ENCODE measurements at regions not wholly inside any gene's neighbourhood (a gene's known extent, or its start where the extent isn't known, plus 50 kb on each side); places are given as distances from the start of the nearest gene placed in this dataset.

- Histone ChIP-seq H3K4me1 (no peaks in the 10 kb centered on the region), H3K27me3 (no peaks in the 10 kb centered on the region), H3K4me3 (no peak overlapping the region), H3K9me3 (no peaks in the 10 kb centered on the region), H3K27ac (no peak overlapping the region), H3K36me3 (no peaks in the 10 kb centered on the region)
- intact Hi-C loops (cut with DNase I; ENCODE audit: low total_unique reads): no loop called here
- no peak for TF ChIP-seq CTCF (IDR thresholded peaks at IDR 0.05)
- DNase-seq: no peak
These were observed 329.4 kb upstream of the MAN1A1 start for GRCh38 chr6:119678961-119679360.

- intact Hi-C loops (cut with DNase I; ENCODE audit: low total_unique reads): no loop called here
- Histone ChIP-seq H3K27me3 (no peaks in the 10 kb centered on the region), H3K9me3 (no peaks in the 10 kb centered on the region), H3K4me1 (no peaks in the 10 kb centered on the region), H3K36me3 (no peaks in the 10 kb centered on the region), H3K27ac (no peak overlapping the region), H3K4me3 (no peak overlapping the region)
- no peak for DNase-seq
- no peak for TF ChIP-seq CTCF (IDR thresholded peaks at IDR 0.05)
These were observed 327.8 kb upstream of the MAN1A1 start for GRCh38 chr6:119677384-119677783.

- H3K27ac ChIP-seq: no peak overlapping the region
- no peak for TF ChIP-seq CTCF (IDR thresholded peaks at IDR 0.05)
- no peaks in the 10 kb centered on the region for H3K36me3 ChIP-seq
- intact Hi-C loops (cut with DNase I; ENCODE audit: low total_unique reads): no loop called here
- H3K4me3 ChIP-seq: no peak overlapping the region
- no peak for DNase-seq
- no peaks in the 10 kb centered on the region for H3K9me3 ChIP-seq
- H3K27me3 ChIP-seq: no peaks in the 10 kb centered on the region
- no peaks in the 10 kb centered on the region for H3K4me1 ChIP-seq
These were observed 327.4 kb upstream of the MAN1A1 start for GRCh38 chr6:119676961-119677360.

GRCh38 chr6:119676230-119676629 is 326.7 kb upstream of the MAN1A1 start:
- intact Hi-C loops (cut with DNase I; ENCODE audit: low total_unique reads): no loop called here
- no peak for DNase-seq
- Histone ChIP-seq H3K27ac (no peak overlapping the region), H3K36me3 (no peaks in the 10 kb centered on the region), H3K27me3 (no peaks in the 10 kb centered on the region), H3K9me3 (no peaks in the 10 kb centered on the region), H3K4me1 (no peaks in the 10 kb centered on the region), H3K4me3 (no peak overlapping the region)
- no peak for TF ChIP-seq CTCF (IDR thresholded peaks at IDR 0.05)

- no peaks in the 10 kb centered on the region for H3K4me1 ChIP-seq
- TF ChIP-seq CTCF (IDR thresholded peaks at IDR 0.05): no peak
- H3K27me3 ChIP-seq: no peaks in the 10 kb centered on the region
- no peak overlapping the region for H3K4me3 ChIP-seq
- no peak for DNase-seq
- intact Hi-C loops (cut with DNase I; ENCODE audit: low total_unique reads): no loop called here
- no peak overlapping the region for H3K27ac ChIP-seq
- no peaks in the 10 kb centered on the region for H3K36me3 ChIP-seq
- no peaks in the 10 kb centered on the region for H3K9me3 ChIP-seq
These were observed 324.2 kb upstream of the MAN1A1 start for GRCh38 chr6:119673741-119674140.

GRCh38 chr6:119672725-119673124 is 323.2 kb upstream of the MAN1A1 start:
- no peak overlapping the region for H3K4me3 ChIP-seq

More at GRCh38 chr6:119672725-119673124, 323.2 kb upstream of the MAN1A1 start:
- no peaks in the 10 kb centered on the region for H3K36me3 ChIP-seq
- no peak for TF ChIP-seq CTCF (IDR thresholded peaks at IDR 0.05)
- intact Hi-C loops (cut with DNase I; ENCODE audit: low total_unique reads): no loop called here
- no peaks in the 10 kb centered on the region for H3K9me3 ChIP-seq
- no peaks in the 10 kb centered on the region for H3K4me1 ChIP-seq
- no peaks in the 10 kb centered on the region for H3K27me3 ChIP-seq
- DNase-seq: no peak
- no peak overlapping the region for H3K27ac ChIP-seq

All from tibial artery (tissue), 4 donors.